T-helper 17 cell (primary cell): ENCODE measurements at regions not wholly inside any gene's neighbourhood (a gene's known extent, or its start where the extent isn't known, plus 50 kb on each side); places are given as distances from the start of the nearest gene placed in this dataset.
A peak's percentile ranks its signal among the peaks of the same experiment; 100 is the strongest.

Source experiments
- ATAC-seq: fragments of 150-1000 bp; cut with Tn5 transposase; 2 replicates; pipeline ENCODE4 v1.10.0; 2021; ENCODE audit warnings: mild to moderate bottlenecking, moderate library complexity
- DNase-seq, 3 donors: peaks; one replicate each; pipeline versions ENCODE4 v3.0.0 to v3.0.0-alpha.2; 2020 to 2021
- H3K9me3 ChIP-seq: one replicate; pipeline ENCODE4 v1.7.0; 2013; ENCODE audit warnings: low read length, mild to moderate bottlenecking; ENCODE audit not compliant: control insufficient read depth, poor library complexity, severe bottlenecking
- H3K27ac Mint-ChIP-seq: one replicate; pipeline ENCODE4 v1.8.0; 2022; ENCODE audit warnings: mild to moderate bottlenecking, moderate library complexity, mixed read lengths
- H3K27me3 Mint-ChIP-seq: one replicate; pipeline ENCODE4 v1.8.0; 2022; ENCODE audit warnings: mixed read lengths
- H3K36me3 Mint-ChIP-seq: one replicate; pipeline ENCODE4 v1.8.0; 2022; ENCODE audit warnings: low read depth, mixed read lengths
- H3K4me1 Mint-ChIP-seq: one replicate; pipeline ENCODE4 v1.8.0; 2022; ENCODE audit warnings: mild to moderate bottlenecking, mixed read lengths
- H3K4me3 Mint-ChIP-seq: one replicate; pipeline ENCODE4 v1.8.0; 2022; ENCODE audit warnings: mild to moderate bottlenecking, moderate library complexity, mixed read lengths

- H3K4me3 Mint-ChIP-seq = no peak overlapping the region
- no peaks in the 10 kb centered on the region for H3K9me3 ChIP-seq
- no peaks in the 10 kb centered on the region for H3K27me3 Mint-ChIP-seq
- no peaks in the 10 kb centered on the region for H3K36me3 Mint-ChIP-seq
- no peak for ATAC-seq
- no peaks in the 10 kb centered on the region for H3K4me1 Mint-ChIP-seq
- H3K27ac Mint-ChIP-seq = no peak overlapping the region
- DNase-seq = no peak
Measured at GRCh38 chr16:72256398-72257066, 84.6 kb upstream of the PMFBP1 start.

DNA sequence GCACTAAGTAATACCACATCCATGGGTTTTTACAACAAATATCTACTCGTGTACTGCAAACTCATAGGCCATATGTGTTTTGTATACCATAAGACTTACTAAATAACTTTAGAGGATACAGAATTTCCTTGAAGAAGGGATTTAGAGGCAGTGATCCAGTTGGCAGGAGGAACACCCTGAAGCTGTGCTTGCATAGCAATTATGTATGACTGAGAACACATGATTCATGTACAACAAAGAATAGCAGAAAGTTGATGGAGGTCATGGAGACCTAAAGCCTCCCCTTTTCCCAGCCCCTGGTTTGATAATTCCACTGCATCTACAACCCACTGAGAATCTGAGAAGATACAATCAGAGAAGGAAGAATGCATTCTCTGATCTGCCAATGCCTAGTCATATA is 83.8 kb upstream of the PMFBP1 start:
- Mint-ChIP-seq H3K4me3 (no peak overlapping the region), H3K27ac (no peak overlapping the region), H3K27me3 (no peaks in the 10 kb centered on the region), H3K36me3 (no peaks in the 10 kb centered on the region), H3K4me1 (no peaks in the 10 kb centered on the region)
- no peak for ATAC-seq
- no peaks in the 10 kb centered on the region for H3K9me3 ChIP-seq
- no peak for DNase-seq

GRCh38 chr16:72247821-72248253 is 75.9 kb upstream of the PMFBP1 start:
- Mint-ChIP-seq H3K36me3 (no peaks in the 10 kb centered on the region), H3K27me3 (no peaks in the 10 kb centered on the region), H3K4me3 (no peak overlapping the region), H3K4me1 (peaks cover 10% of the 10 kb centered on the region), H3K27ac (no peak overlapping the region)
- H3K9me3 ChIP-seq = no peaks in the 10 kb centered on the region
- DNase-seq = no peak
- ATAC-seq = no peak

- H3K27me3 Mint-ChIP-seq = no peaks in the 10 kb centered on the region
- H3K4me3 Mint-ChIP-seq = no peak overlapping the region
- DNase-seq (no peak), ATAC-seq (no peak)
- H3K9me3 ChIP-seq = no peaks in the 10 kb centered on the region
- peaks cover 10% of the 10 kb centered on the region for H3K4me1 Mint-ChIP-seq
- no peaks in the 10 kb centered on the region for H3K36me3 Mint-ChIP-seq
- H3K27ac Mint-ChIP-seq = peak overlapping the region; percentile 84
Measured at GRCh38 chr16:72246423-72246822, 74.5 kb upstream of the PMFBP1 start.

DNA sequence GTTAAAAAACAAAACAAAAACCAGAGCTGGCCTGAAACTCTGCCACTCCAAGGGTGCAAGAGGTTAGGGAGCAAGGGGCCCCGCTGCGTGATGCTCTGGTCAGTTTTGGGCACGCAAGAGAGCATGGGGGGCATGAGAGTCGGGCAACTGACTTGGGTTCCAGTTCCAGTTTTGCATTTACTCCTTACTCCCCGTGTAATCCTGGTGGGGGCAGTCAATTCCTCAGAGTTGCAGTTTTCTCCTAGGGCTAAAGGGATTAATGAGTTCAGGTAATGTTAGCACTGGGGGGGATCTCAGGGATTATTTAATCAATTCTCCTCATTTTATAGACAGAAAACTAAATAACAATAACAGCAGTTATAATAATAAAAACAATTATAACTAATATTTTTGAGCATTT is 72.9 kb upstream of the PMFBP1 start:
- Mint-ChIP-seq H3K4me1 (peaks cover 12% of the 10 kb centered on the region), H3K36me3 (no peaks in the 10 kb centered on the region), H3K27me3 (peaks cover 8% of the 10 kb centered on the region), H3K27ac (no peak overlapping the region), H3K4me3 (no peak overlapping the region)
- ATAC-seq = no peak
- DNase-seq = no peak
- H3K9me3 ChIP-seq = no peaks in the 10 kb centered on the region

DNA sequence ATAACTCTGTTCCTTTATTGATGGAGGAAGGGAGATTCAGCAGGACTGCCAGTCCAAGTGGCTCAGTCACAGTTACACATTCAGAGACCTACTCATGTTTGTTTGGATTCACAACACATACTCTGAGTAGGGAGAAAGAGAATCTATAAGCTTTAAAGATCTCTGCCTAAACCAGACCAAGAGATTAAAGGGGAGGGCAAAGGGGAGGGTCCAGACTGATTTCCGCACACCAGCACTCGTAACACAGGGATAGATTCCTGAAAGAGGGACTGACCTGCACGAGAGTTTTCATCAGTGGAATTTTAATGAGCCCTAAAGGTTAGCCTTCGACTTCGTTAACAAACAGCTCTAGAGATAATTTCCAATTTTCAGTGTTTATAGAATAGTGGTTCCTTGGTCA is 71.7 kb upstream of the PMFBP1 start:
- no peaks in the 10 kb centered on the region for H3K9me3 ChIP-seq
- no peak for ATAC-seq
- H3K4me1 Mint-ChIP-seq = peaks cover 12% of the 10 kb centered on the region

GRCh38 chr16:72242757-72243156 is 70.8 kb upstream of the PMFBP1 start:
- ATAC-seq (no peak), DNase-seq (no peak)
- Mint-ChIP-seq H3K4me3 (no peak overlapping the region), H3K27me3 (peaks cover 19% of the 10 kb centered on the region), H3K27ac (no peak overlapping the region), H3K36me3 (no peaks in the 10 kb centered on the region), H3K4me1 (peaks cover 12% of the 10 kb centered on the region)
- no peaks in the 10 kb centered on the region for H3K9me3 ChIP-seq

More for the DNA sequence above, 71.7 kb upstream of the PMFBP1 start:
- H3K27ac Mint-ChIP-seq = no peak overlapping the region
- H3K36me3 Mint-ChIP-seq = no peaks in the 10 kb centered on the region
- DNase-seq = no peak
- H3K27me3 Mint-ChIP-seq = peaks cover 17% of the 10 kb centered on the region
- H3K4me3 Mint-ChIP-seq = no peak overlapping the region

GRCh38 chr16:72241930-72242329 is 70.0 kb upstream of the PMFBP1 start:
- H3K27me3 Mint-ChIP-seq = peaks cover 19% of the 10 kb centered on the region
- no peak overlapping the region for H3K4me3 Mint-ChIP-seq
- H3K9me3 ChIP-seq = no peaks in the 10 kb centered on the region
- H3K4me1 Mint-ChIP-seq = peaks cover 11% of the 10 kb centered on the region
- ATAC-seq = no peak
- DNase-seq = no peak
- no peaks in the 10 kb centered on the region for H3K36me3 Mint-ChIP-seq
- H3K27ac Mint-ChIP-seq = no peak overlapping the region

DNA sequence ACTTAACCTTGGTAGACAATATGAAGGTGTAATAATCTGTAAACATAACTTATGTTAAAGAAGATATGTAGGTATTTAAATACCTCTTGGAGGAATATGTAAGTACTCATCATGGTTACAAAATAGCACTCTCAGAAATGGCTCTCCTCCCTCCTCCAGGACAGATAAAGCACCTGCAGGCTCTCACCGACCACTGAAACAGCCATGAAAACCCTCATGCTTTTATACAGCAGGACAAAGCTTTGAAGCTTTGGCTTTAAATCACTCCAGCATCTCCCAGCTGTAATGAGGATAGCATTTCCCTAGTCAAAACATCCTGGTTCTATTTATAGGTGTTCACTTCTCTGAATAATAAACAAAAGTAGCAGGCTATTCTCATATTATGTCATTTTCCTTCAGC is 69.1 kb upstream of the PMFBP1 start:
- Mint-ChIP-seq H3K27ac (no peak overlapping the region), H3K4me3 (no peak overlapping the region), H3K36me3 (no peaks in the 10 kb centered on the region), H3K27me3 (peaks cover 22% of the 10 kb centered on the region), H3K4me1 (peaks cover 4% of the 10 kb centered on the region)
- ATAC-seq (no peak), DNase-seq (no peak)
- H3K9me3 ChIP-seq = no peaks in the 10 kb centered on the region

- no peaks in the 10 kb centered on the region for H3K36me3 Mint-ChIP-seq
- no peak for DNase-seq
- ATAC-seq = no peak
- no peak overlapping the region for H3K4me3 Mint-ChIP-seq
- no peak overlapping the region for H3K27ac Mint-ChIP-seq
- peaks cover 25% of the 10 kb centered on the region for H3K27me3 Mint-ChIP-seq
- H3K4me1 Mint-ChIP-seq = peaks cover 4% of the 10 kb centered on the region
- no peaks in the 10 kb centered on the region for H3K9me3 ChIP-seq
Measured at GRCh38 chr16:72240466-72240865, 68.5 kb upstream of the PMFBP1 start.

DNA sequence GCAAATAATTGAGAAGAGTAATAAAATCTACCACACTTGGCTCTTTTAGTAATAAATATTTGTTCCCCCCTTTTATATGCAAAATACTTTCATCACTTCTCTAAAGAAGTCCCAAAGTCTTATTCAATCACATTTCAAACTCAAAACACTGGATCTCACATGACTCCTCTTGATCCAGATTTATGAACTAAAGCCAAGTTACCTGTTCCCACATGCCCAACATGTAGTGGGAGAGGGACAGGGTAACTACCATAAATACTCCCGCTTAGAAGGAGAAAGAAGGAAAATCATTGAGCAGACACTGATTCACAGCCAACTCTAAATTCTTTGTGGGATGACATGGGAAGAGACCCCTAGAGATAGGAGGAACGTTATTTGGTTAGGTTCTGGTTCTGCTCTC is 64.9 kb upstream of the PMFBP1 start:
- H3K4me3 Mint-ChIP-seq = no peak overlapping the region
- ATAC-seq (no peak), DNase-seq (no peak)
- H3K27me3 Mint-ChIP-seq = peaks cover 25% of the 10 kb centered on the region
- H3K4me1 Mint-ChIP-seq = peaks cover 2% of the 10 kb centered on the region
- H3K27ac Mint-ChIP-seq = no peak overlapping the region
- no peaks in the 10 kb centered on the region for H3K36me3 Mint-ChIP-seq
- no peaks in the 10 kb centered on the region for H3K9me3 ChIP-seq

GRCh38 chr16:72234387-72234786 is 62.4 kb upstream of the PMFBP1 start:
- H3K36me3 Mint-ChIP-seq = no peaks in the 10 kb centered on the region
- H3K27me3 Mint-ChIP-seq = peaks cover 15% of the 10 kb centered on the region
- H3K27ac Mint-ChIP-seq = no peak overlapping the region

GRCh38 chr16:72228014-72228413 is 56.1 kb upstream of the PMFBP1 start:
- no peak for ATAC-seq
- no peak overlapping the region for H3K27ac Mint-ChIP-seq

More at GRCh38 chr16:72234387-72234786, 62.4 kb upstream of the PMFBP1 start:
- no peak for DNase-seq
- no peaks in the 10 kb centered on the region for H3K9me3 ChIP-seq
- ATAC-seq = no peak
- no peaks in the 10 kb centered on the region for H3K4me1 Mint-ChIP-seq
- no peak overlapping the region for H3K4me3 Mint-ChIP-seq

DNA sequence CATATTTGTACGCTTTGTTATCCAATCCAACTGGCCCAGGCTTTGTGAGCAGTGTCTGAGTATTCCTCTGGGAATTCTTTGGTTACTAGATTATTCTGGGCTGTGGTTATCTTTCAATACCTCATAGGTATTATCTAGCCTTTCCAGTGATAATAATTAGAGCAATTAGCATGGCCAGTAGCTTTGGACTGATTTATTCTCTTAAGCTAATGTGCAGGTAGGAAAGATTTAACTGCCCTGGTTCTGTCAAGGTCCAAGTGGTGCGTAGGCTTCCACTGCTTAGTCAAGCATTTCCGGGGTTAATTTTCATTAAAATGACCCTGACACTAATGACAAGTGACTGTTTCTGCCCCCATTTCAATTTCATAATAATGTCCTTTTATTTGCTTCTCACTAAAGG is 54.2 kb upstream of the PMFBP1 start:
- ATAC-seq = no peak
- H3K36me3 Mint-ChIP-seq = no peaks in the 10 kb centered on the region
- H3K4me3 Mint-ChIP-seq = no peak overlapping the region
- H3K27ac Mint-ChIP-seq = no peak overlapping the region
- no peak for DNase-seq
- no peaks in the 10 kb centered on the region for H3K4me1 Mint-ChIP-seq
- H3K9me3 ChIP-seq = no peaks in the 10 kb centered on the region
- peaks cover 7% of the 10 kb centered on the region for H3K27me3 Mint-ChIP-seq

More at GRCh38 chr16:72228014-72228413, 56.1 kb upstream of the PMFBP1 start:
- no peaks in the 10 kb centered on the region for H3K9me3 ChIP-seq
- Mint-ChIP-seq H3K4me1 (no peaks in the 10 kb centered on the region), H3K4me3 (no peak overlapping the region), H3K36me3 (no peaks in the 10 kb centered on the region), H3K27me3 (no peaks in the 10 kb centered on the region)
- DNase-seq = no peak
